ENCODE measurements at regions not wholly inside any gene's neighbourhood (a gene's known extent, or its start where the extent isn't known, plus 50 kb on each side); places are given as distances from the start of the nearest gene placed in this dataset.

- no peak overlapping the region for H4K91ac ChIP-seq (replicated peaks; ENCODE audit: insufficient read length, low read length)
- no peak overlapping the region for H3K56ac ChIP-seq (replicated peaks; ENCODE audit: insufficient read length, low read depth, low read length)
- no peak overlapping the region for H3K23ac ChIP-seq (ENCODE audit: insufficient read length)
- no peak overlapping the region for H3K27ac ChIP-seq (ENCODE audit: low read depth, low read length)
- DNase-seq (ENCODE audit: low read depth in 1 of 2, low spot score in 2 of 2) (no peak), FAIRE-seq (no peak)
- H3K4me3 ChIP-seq (ENCODE audit: extremely low read depth in 1 of 4, insufficient read depth in 2 of 4, low read depth in 3 of 4, low read length in 4 of 4): peak overlapping the region; percentile 42 to 63 (median 55); a peak in 7 of 8 replicates
- peaks cover 10% of the 10 kb centered on the region; the same call in 1 of the 2 replicates for H3K23me2 ChIP-seq (ENCODE audit: low read depth, low read length)
- no peaks in the 10 kb centered on the region for H3K79me2 ChIP-seq (ENCODE audit: control insufficient read depth in 1 of 2, insufficient read depth in 2 of 2, low read length in 2 of 2)
- no peaks in the 10 kb centered on the region for H3K36me3 ChIP-seq (ENCODE audit: control insufficient read depth in 2 of 4, insufficient read depth in 4 of 4, low read length in 3 of 4)
- peak overlapping the region; percentile 97 to 98 for H3K4me2 ChIP-seq (ENCODE audit: insufficient read depth in 1 of 2, low read depth in 2 of 2, low read length in 2 of 2)
- peak overlapping the region; percentile 90; the same call in 1 of the 2 replicates for H2AFZ ChIP-seq (ENCODE audit: low read length)
- no peak overlapping the region; the same call in 1 of the 2 replicates for H2BK20ac ChIP-seq (ENCODE audit: low read length)
- H3K14ac ChIP-seq (ENCODE audit: insufficient read length): no peak overlapping the region
- no peaks in the 10 kb centered on the region for H4K20me1 ChIP-seq (replicated peaks in 1 of 2; ENCODE audit: control insufficient read depth in 1 of 2, insufficient read depth in 2 of 2, low read length in 2 of 2)
- peaks cover 7 to 30% (median 22%) of the 10 kb centered on the region in 4 experiments; a peak in 6 of 7 replicates for H3K27me3 ChIP-seq (replicated peaks in 1 of 4; ENCODE audit: control insufficient read depth in 3 of 4, extremely low read depth in 1 of 4, insufficient read depth in 3 of 4, low read length in 3 of 4)
- H4K5ac ChIP-seq (ENCODE audit: insufficient read length, low read depth, low read length): no peak overlapping the region
- no peak overlapping the region for H2AK5ac ChIP-seq (ENCODE audit: low read depth, low read length)
- peak overlapping the region in 1 of 4 experiments; percentile 46; a peak in 2 of 7 replicates for H3K9ac ChIP-seq (replicated peaks in 1 of 4; ENCODE audit: extremely low read depth in 1 of 4, low read depth in 3 of 4, low read length in 3 of 4)
- peak overlapping the region; percentile 86 for H4K8ac ChIP-seq (ENCODE audit: extremely low read depth, insufficient read depth, low read length)
- ChIA-PET CTCF (ENCODE audit: partially characterized antibody) (interaction anchor here (0.7 to 13.7 kb wide), 6 partner anchors 51 to 129 kb away, joined by 3 to 147 read pairs (median 3); no protein-coding TSS in a partner anchor), POLR2A (ENCODE audit: partially characterized antibody) (interaction anchor here (0.6 to 1.6 kb wide), 5 partner anchors 11 to 117 kb away, joined by 3 to 5 read pairs (median 4); no protein-coding TSS in a partner anchor)
- peaks cover 0 to 18% (median 12%) of the 10 kb centered on the region in 4 experiments; a peak in 6 of 7 replicates for H3K4me1 ChIP-seq (replicated peaks in 1 of 4; ENCODE audit: control insufficient read depth in 3 of 4, insufficient read depth in 4 of 4, low read length in 3 of 4)
- no peaks in the 10 kb centered on the region for H3K79me1 ChIP-seq (ENCODE audit: low read depth, low read length)
- peak overlapping the region; percentile 11 for H3K4ac ChIP-seq (replicated peaks; ENCODE audit: insufficient read length, low read depth, low read length)
- no peaks in the 10 kb centered on the region for H3K9me3 ChIP-seq (ENCODE audit: insufficient read depth in 2 of 2, low read depth in 1 of 2, low read length in 1 of 2)
- H2BK5ac ChIP-seq (ENCODE audit: low read depth, low read length): peak overlapping the region; percentile 62; the same call in 1 of the 2 replicates
- H2BK120ac ChIP-seq (replicated peaks; ENCODE audit: low read depth, low read length): no peak overlapping the region
- 0 out of 2 replicates have a peak overlapping the region, but pooled peaks have one; percentile 25 for H2BK15ac ChIP-seq (ENCODE audit: low read length)
- peak overlapping the region; percentile 69; the same call in 1 of the 2 replicates for H2BK12ac ChIP-seq (ENCODE audit: low read depth, low read length)
- 16% methylated on average over 43 of the region's 44 CpGs; no CpG with 5 or more reads in 1 of the 2 experiments for WGBS, 2 experiments (ENCODE audit: extremely low coverage in 1 of 2, insufficient coverage in 1 of 2, insufficient read length in 1 of 2, insufficient replicate concordance in 2 of 2, low coverage in 1 of 2, low lambda C conversion rate in 2 of 2, missing lambda C conversion rate in 1 of 2)
- peak overlapping the region; percentile 60 for H3K18ac ChIP-seq (ENCODE audit: extremely low read depth, low read length)
- TF ChIP-seq E2F6 (IDR thresholded peaks at IDR 0.05) (peak; percentile 76; the same call in 1 of the 2 replicates), SIX5 (IDR thresholded peaks at IDR 0.05; ENCODE audit: low read depth, low read length) (no peak), CREB1 (IDR thresholded peaks at IDR 0.05) (peak; percentile 44; the same call in 1 of the 2 replicates)
Measured at GRCh38 chr17:77887464-77888241, 70.8 kb upstream of the TNRC6C start.
